Kidney (tissue), 13 donors: ENCODE measurements at regions not wholly inside any gene's neighbourhood (a gene's known extent, or its start where the extent isn't known, plus 50 kb on each side); places are given as distances from the start of the nearest gene placed in this dataset.
A peak's percentile ranks its signal among the peaks of the same experiment; 100 is the strongest.
"Not testable (repeated sequence)": the region's sequence is repeated elsewhere in the genome, so short reads cannot be mapped to it uniquely, and the experiment has no call there.

Experiments used
- DNase-seq, 5 donors: peaks; one replicate each; pipeline ENCODE4 v3.0.0-alpha.2; 2013 to 2020
- FAIRE-seq: peaks from 2 replicates; lab custom pipeline; 2012; peaks lifted over from hg19 to GRCh38; lab: Jason Lieb, UNC
- H3K27ac ChIP-seq, 2 donors: one replicate each; pipeline ENCODE4 v1.7.0; 2013; ENCODE audit warnings: low read depth in 2 of 2, low read length in 2 of 2, inconsistent platforms in 1 of 2
- H3K27me3 ChIP-seq: one replicate; pipeline ENCODE4 v1.7.1; 2013; ENCODE audit warnings: low read length, inconsistent platforms; ENCODE audit not compliant: control insufficient read depth, insufficient read depth
- H3K36me3 ChIP-seq, 3 donors: one replicate each; pipeline versions ENCODE4 v1.7.0 to v1.7.1; 2013; ENCODE audit warnings: low read length in 3 of 3, control low read depth in 1 of 3, inconsistent platforms in 1 of 3; ENCODE audit not compliant: insufficient read depth in 3 of 3, control insufficient read depth in 2 of 3
- H3K4me1 ChIP-seq, 3 donors: one replicate each; pipeline versions ENCODE4 v1.7.0 to v1.7.1; 2013; ENCODE audit warnings: low read length in 3 of 3, inconsistent platforms in 1 of 3, low read depth in 1 of 3; ENCODE audit not compliant: control insufficient read depth in 2 of 3, insufficient read depth in 2 of 3
- H3K4me3 ChIP-seq, 3 donors: one replicate each; pipeline versions ENCODE4 v1.7.0 to v1.8.1; 2013; ENCODE audit warnings: low read length in 3 of 3, control low read depth in 1 of 3, inconsistent platforms in 1 of 3
- H3K9ac ChIP-seq, 3 donors: one replicate each; pipeline versions ENCODE4 v1.7.0 to v1.7.1; 2013; ENCODE audit warnings: low read length in 3 of 3, control low read depth in 1 of 3, inconsistent platforms in 1 of 3
- H3K9me3 ChIP-seq, 3 donors: one replicate each; pipeline versions ENCODE4 v1.7.0 to v1.7.1; 2013; ENCODE audit warnings: low read length in 3 of 3, control low read depth in 1 of 3, inconsistent platforms in 1 of 3; ENCODE audit not compliant: control insufficient read depth in 2 of 3, insufficient read depth in 1 of 3
- CTCF ChIP-seq: IDR thresholded peaks from 3 replicates; pipeline ENCODE4 v1.5.1; 2012; ENCODE audit warnings: mild to moderate bottlenecking, moderate library complexity, borderline replicate concordance; ENCODE audit not compliant: insufficient read depth; ENCODE audit errors: extremely low read depth
- intact Hi-C: fragments of 100-400 bp; cut with DNase I; formaldehyde crosslinking; loops from one replicate; pipeline ENCODE4 v1.11.1; 2022
- donor health status: control.
- donor health status: control.
- donor health status: control.
- donor health status: control.
- donor health status: control.
- donor health status: DM: yes; HTN: yes; CAD: no.
- donor health status: Normal renal cell carcinoma (clear cell type).

- no peak for FAIRE-seq
- H3K9ac ChIP-seq = no peak overlapping the region
- DNase-seq = no peak
- intact Hi-C loops = no loop called here
- no peaks in the 10 kb centered on the region for H3K9me3 ChIP-seq
- H3K36me3 ChIP-seq = no peaks in the 10 kb centered on the region
- no peak for TF ChIP-seq CTCF
- no peaks in the 10 kb centered on the region for H3K27me3 ChIP-seq
- H3K27ac ChIP-seq = no peak overlapping the region
- H3K4me1 ChIP-seq = no peaks in the 10 kb centered on the region
- H3K4me3 ChIP-seq = no peak overlapping the region
Measured at GRCh38 chr14:106808458-106808857, 1282.1 kb downstream of the TMEM121 start.

GRCh38 chr14:106808907-106809306 is 1282.5 kb downstream of the TMEM121 start:
- Histone ChIP-seq H3K4me1 (no peaks in the 10 kb centered on the region), H3K36me3 (no peaks in the 10 kb centered on the region), H3K9me3 (no peaks in the 10 kb centered on the region), H3K9ac (no peak overlapping the region), H3K27me3 (no peaks in the 10 kb centered on the region), H3K4me3 (no peak overlapping the region), H3K27ac (no peak overlapping the region)
- no peak for TF ChIP-seq CTCF
- DNase-seq (no peak), FAIRE-seq (peak; percentile 58)
- intact Hi-C loops = no loop called here

GRCh38 chr14:106809615-106810014 is 1283.2 kb downstream of the TMEM121 start:
- Histone ChIP-seq H3K27me3 (no peaks in the 10 kb centered on the region), H3K9me3 (no peaks in the 10 kb centered on the region), H3K4me1 (no peaks in the 10 kb centered on the region), H3K27ac (no peak overlapping the region), H3K36me3 (no peaks in the 10 kb centered on the region), H3K4me3 (no peak overlapping the region), H3K9ac (no peak overlapping the region)
- DNase-seq (no peak), FAIRE-seq (no peak)
- TF ChIP-seq CTCF = no peak
- intact Hi-C loops = no loop called here

GRCh38 chr14:106810168-106810567 is 1283.8 kb downstream of the TMEM121 start:
- FAIRE-seq, H3K4me3 ChIP-seq, H3K36me3 ChIP-seq, intact Hi-C loops, H3K4me1 ChIP-seq, DNase-seq, H3K27ac ChIP-seq, H3K27me3 ChIP-seq, H3K9me3 ChIP-seq, H3K9ac ChIP-seq: not testable (repeated sequence)
